NOMO-1 treated with dmso at 0.1 percent for 144 hours (cell line): ENCODE measurements at regions not wholly inside any gene's neighbourhood (a gene's known extent, or its start where the extent isn't known, plus 50 kb on each side); places are given as distances from the start of the nearest gene placed in this dataset.

Experiments used
- DNase-seq: peaks from one replicate; lab custom pipeline; 2025; ENCODE audit not compliant: unreplicated experiment; lab: John Stamatoyannopoulos, UW

- DNase-seq: no peak
These were observed 618.2 kb upstream of the ZNF717 start for GRCh38 chr3:76403556-76403955.

DNA sequence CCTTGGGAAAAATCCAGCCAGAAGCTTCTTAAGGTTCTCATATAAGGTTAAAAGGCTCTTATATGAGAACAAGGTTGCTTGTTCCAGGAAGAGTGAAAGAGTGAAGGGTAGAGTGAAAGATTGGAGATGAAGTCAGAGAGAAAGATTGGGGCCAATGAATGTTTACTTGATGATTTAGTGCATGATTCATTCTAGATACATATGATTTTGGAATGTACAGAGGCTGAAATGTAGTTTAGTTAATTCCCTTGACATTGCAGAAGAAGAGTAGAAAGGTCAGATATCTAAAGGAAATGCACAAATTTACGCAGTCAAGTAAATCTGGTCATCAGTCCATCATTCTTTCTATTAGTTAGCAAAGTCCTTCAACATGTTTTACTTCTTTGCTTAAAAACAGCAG, 619.8 kb upstream of the ZNF717 start:
- DNase-seq: no peak

- DNase-seq: no peak
These were observed 625.5 kb upstream of the ZNF717 start for GRCh38 chr3:76410762-76411281.

- DNase-seq: no peak
These were observed 624.5 kb upstream of the ROBO2 start for GRCh38 chr3:76415384-76415783.

- no peak for DNase-seq
These were observed 610.2 kb upstream of the ROBO2 start for GRCh38 chr3:76429581-76430177.

GRCh38 chr3:76432396-76432795, 607.5 kb upstream of the ROBO2 start:
- DNase-seq: no peak

DNA sequence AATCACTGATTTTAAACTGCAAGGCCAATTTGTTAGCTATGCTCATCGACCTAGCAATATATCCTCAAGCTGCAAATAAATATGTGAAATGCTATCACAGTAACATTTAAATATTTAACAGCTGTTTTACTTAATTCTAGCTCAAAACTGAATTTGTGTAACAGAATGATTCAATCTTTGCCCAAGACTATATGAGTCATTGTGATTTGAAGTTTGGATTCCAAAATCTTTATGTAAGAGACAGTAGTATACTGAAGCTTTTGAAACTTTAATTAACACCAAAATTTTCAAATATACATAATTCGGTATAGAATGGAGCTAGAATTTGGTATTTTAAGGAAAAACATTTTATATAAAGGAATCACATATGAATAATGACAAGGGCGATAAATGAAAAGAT, 603.0 kb upstream of the ROBO2 start:
- no peak for DNase-seq

DNA sequence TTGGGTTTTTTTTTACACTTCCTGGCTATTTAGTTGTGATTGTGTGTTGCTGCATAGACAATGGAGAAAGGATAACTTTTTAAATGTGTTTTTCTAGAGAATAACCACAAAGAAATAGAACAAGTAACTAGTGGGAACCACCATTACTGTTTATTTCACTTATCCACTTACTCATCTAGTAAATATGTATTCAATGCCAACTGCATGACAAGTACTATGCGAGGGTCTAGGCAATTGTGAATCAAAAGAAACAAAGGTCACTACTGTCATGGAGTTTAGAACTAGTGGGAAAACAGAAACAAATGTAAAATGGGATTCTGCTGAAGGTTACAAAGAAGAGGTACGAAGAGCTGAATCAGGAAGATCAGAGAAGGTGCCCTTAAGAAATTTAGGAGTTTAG, 600.9 kb upstream of the ROBO2 start:
- no peak for DNase-seq

GRCh38 chr3:76442374-76442915, 597.5 kb upstream of the ROBO2 start:
- no peak for DNase-seq

- no peak for DNase-seq
These were observed 583.6 kb upstream of the ROBO2 start for GRCh38 chr3:76456322-76456721.

GRCh38 chr3:76463501-76463900, 576.4 kb upstream of the ROBO2 start:
- DNase-seq: no peak

DNA sequence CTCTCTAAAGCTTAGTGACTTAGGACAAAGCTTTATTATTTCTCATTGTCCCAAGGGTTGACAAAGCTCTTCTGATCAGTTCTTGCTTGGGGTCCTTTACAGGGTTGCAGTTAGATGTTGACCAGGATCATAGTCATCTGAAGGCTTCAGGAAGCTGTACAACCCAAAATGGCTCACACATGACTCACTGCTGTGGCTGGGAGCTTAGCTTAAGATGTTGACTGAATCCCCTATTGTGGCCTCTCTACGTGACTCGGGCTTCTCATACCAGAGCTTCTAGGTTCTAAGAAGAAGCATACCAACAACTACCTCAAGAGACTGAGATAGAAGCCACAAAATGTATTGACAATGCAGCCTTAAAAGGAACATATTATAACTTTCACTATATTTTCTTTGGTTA, 569.6 kb upstream of the ROBO2 start:
- DNase-seq: no peak

DNA sequence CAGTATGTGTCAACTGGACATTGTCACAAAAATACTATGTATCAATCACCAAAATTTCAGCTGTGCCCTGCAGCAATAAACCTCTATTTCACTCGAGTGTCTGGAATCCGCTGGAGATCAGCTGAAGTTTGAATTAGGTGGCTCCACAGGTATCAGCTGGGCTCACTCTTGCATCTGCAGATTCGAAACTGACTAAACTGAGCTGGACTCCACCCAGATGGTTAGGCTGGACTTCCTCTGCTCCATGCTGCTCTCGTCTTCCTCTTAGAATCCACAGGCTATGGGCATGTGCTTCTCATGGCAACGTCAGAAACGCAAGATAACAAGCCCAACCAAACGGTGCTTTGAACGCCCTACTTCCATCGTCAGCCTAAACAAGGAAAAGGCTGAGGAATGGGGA, 565.3 kb upstream of the ROBO2 start:
- DNase-seq: no peak

- no peak for DNase-seq
These were observed 560.7 kb upstream of the ROBO2 start for GRCh38 chr3:76479161-76479650.

GRCh38 chr3:76482510-76482909, 557.4 kb upstream of the ROBO2 start:
- no peak for DNase-seq

DNA sequence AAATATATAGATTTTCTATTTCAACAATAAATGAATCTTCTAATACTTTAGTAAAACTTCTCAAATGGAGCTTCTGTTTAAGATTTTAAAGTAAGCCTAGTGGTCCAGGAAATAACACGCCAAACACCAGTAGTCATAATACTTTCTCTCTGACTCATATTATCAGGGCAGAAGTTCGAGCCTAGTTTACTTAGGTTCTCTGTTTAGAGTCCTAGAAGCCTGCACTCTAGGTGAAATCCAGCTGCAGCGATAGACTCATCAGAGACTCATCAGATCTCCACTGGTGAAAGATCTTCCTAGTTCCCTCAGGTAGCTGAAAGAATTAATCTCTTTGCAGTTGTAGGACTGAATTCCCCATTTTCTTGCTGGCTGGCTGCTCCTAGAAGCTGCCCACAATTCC, 552.5 kb upstream of the ROBO2 start:
- no peak for DNase-seq

GRCh38 chr3:76490064-76490463, 549.8 kb upstream of the ROBO2 start:
- no peak for DNase-seq

DNA sequence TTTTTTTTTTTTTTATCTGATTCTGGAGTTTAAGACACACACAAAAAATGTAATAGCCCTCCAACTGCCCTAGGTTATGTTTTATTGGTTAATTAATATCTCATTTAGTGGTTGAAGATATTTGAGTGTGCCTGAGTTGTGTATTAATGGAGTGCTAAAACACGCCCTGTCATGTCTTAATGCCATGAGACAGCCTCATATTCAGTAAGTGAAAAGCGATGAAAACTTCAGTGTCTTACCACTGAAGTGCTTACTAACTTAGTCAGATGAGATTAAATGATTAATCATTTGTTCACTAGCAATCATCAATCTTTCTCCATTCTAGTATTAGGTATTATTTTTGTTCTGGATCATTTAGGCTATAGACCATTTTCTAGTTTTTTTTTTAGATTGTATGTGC, 544.7 kb upstream of the ROBO2 start:
- DNase-seq: no peak

DNA sequence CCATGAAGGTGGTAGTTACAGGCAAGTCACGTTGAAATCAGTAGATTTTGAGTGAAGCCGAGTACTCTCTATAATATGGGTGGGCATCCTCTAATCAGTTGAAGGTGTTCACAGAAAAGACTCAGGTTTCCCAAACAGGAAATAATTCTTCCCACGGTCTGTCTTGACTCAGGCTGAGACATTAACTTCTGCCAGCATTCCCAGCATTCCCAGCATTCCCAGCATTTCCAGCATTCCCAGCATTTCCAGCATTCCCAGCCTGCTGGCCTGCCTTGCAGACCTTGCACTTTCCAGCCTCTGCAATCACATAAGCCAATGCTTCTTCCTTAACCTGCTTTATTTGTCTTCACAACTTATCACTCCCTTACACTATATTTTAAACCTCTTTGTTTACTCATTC, 542.3 kb upstream of the ROBO2 start:
- DNase-seq: no peak

DNA sequence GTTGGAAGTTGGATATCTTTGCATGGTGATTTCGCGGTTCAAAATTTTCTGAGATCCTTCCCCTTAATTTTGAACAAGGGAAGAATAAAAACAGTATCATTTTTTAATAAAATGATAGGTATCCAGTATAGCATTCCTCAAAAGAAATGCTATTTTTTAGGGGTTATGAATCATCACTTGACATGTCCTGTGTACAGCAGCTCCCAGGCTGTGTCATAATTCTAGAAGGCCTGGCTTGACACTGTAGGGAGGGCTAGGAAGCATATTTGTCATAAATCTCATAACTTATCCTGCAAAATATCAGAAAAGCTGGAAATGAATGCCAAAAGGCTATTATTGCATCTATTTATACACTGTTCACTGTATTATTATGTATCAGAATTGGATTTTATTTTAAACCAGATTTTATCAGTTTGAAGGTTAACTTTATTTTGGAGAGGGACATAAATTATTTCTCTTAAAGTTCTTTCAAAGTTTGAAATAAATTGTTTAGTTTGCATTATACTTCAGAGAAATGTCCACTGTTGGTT, 539.1 kb upstream of the ROBO2 start:
- DNase-seq: no peak

DNA sequence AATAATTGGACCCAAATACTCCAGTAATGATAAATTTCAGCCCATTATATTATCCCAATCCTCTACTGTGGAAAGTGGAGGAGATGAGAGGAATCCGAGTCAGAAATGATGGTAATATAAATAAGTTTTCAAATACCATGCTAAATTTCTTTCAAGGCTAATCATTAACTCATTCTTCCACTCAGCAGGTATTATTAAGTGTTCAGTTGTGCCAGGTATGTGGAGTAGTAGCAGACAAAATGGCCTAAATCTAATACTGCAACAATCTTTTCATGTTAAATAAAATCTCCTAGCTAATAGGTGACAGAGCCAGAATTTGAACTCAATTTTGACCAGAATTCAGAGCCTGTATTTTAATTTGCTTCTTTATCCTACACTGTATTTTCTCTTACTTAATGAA, 538.6 kb upstream of the ROBO2 start:
- DNase-seq: no peak

GRCh38 chr3:76502076-76502475, 537.8 kb upstream of the ROBO2 start:
- DNase-seq: no peak
